Heart left ventricle (tissue), 16 donors: ENCODE measurements at regions not wholly inside any gene's neighbourhood (a gene's known extent, or its start where the extent isn't known, plus 50 kb on each side); places are given as distances from the start of the nearest gene placed in this dataset.

Source experiments
- ATAC-seq, 4 donors: fragments of 200-7000 bp; cut with Tn5 transposase; one replicate each; pipeline ENCODE4 v1.9.1; 2020 to 2022; ENCODE audit warnings: moderate library complexity in 4 of 4, mild to moderate bottlenecking in 3 of 4, moderate number of reproducible peaks in 1 of 4
- DNase-seq, 5 donors: peaks; one replicate each; pipeline ENCODE4 v3.0.0-alpha.2; 2020
- H3K27ac ChIP-seq, 12 donors: fragments of 200-600 bp; sonication (generic) in 4 of 12; one replicate each; pipeline versions ENCODE4 v1.5.0 to v1.8.0; 2016 to 2022; ENCODE audit warnings: mild to moderate bottlenecking in 2 of 12
- H3K27me3 ChIP-seq, 9 donors: fragments of 200-600 bp; sonication (generic) in 2 of 9; one replicate each; pipeline versions ENCODE4 v1.5.1 to v1.8.0; 2016 to 2022; ENCODE audit warnings: mild to moderate bottlenecking in 3 of 9
- H3K36me3 ChIP-seq, 9 donors: fragments of 200-600 bp; sonication (generic) in 2 of 9; one replicate each; pipeline versions ENCODE4 v1.5.0 to v1.8.0; 2018 to 2022; ENCODE audit warnings: mild to moderate bottlenecking in 2 of 9
- H3K4me1 ChIP-seq, 12 donors: fragments of 200-600 bp; sonication (generic) in 4 of 12; one replicate each; pipeline versions ENCODE4 v1.5.0 to v1.8.0; 2016 to 2022; ENCODE audit warnings: mild to moderate bottlenecking in 3 of 12
- H3K4me3 ChIP-seq, 12 donors: fragments of 200-600 bp; sonication (generic) in 4 of 12; one replicate each; pipeline versions ENCODE4 v1.5.0 to v1.8.0; 2017 to 2022; ENCODE audit warnings: mild to moderate bottlenecking in 9 of 12, moderate library complexity in 4 of 12
- H3K9me3 ChIP-seq, 12 donors: fragments of 200-600 bp; sonication (generic) in 4 of 12; one replicate each; pipeline versions ENCODE4 v1.5.0 to v1.8.0; 2016 to 2022; ENCODE audit warnings: mild to moderate bottlenecking in 1 of 12
- CTCF ChIP-seq, 12 donors: fragments of 200-600 bp; sonication (generic) in 4 of 12; IDR thresholded peaks; one replicate each; pipeline versions ENCODE4 v1.5.0 to v1.8.0; 2018 to 2022; ENCODE audit warnings: antibody characterized with exemption in 12 of 12, mild to moderate bottlenecking in 5 of 12
- POLR2A ChIP-seq, 2 donors: fragments of 450-650 bp; IDR thresholded peaks; one replicate each; pipeline ENCODE4 v1.6.1; 2017; ENCODE audit warnings: antibody characterized with exemption in 2 of 2, mild to moderate bottlenecking in 2 of 2, moderate library complexity in 2 of 2
- WGBS, 4 donors: extraction: QIAGEN DNeasy Blood & Tissue Kit in 2 of 4; methylation state at CpG; one replicate each; pipeline versions ENCODE4 v1.1.5 to v1.1.7; 2013 to 2018; 5-methylcytosine and 5-hydroxymethylcytosine counted together
- intact Hi-C, 10 donors: fragments of 100-400 bp; cut with DNase I; formaldehyde crosslinking; loops; one replicate each; pipeline versions ENCODE4 v1.11.1 to v1.14.2; 2022
- donor health status: ischemic (EF 13 %, LVEDD 7.1; RV severe dilation, severe dysfunction).
- donor health status: healthy with polysubstance abuse.
- donor health status: DM: no; HTN: yes; CAD: no.
- donor health status: DM: no; HTN: no; CAD: no.
- donor health status: ischemic (EF 25% LVEDD 6.9; RV normal size, moderate dysfunction).
- donor health status: ischemic (EF 25% LVEDD 5.7; RV mildly dilated, moderate dysfunction).
- donor health status: healthy.
- donor health status: DM: yes; HTN: yes; CAD: no.
- donor health status: ischemic (EF 35%, LVEDD 5.7; RV mildly dilated, moderate dysfunction).
- donor health status: nonischemic (EF 11% LVEDD 7.7; RV severe dilation, severe dysfunction).
- donor health status: DM: yes; HTN: yes; CAD: no.
- donor health status: PGD.
- donor health status: ischemic (EF 29% LVEDD 5.4; RV normal size, mild dysfunction).
- donor health status: nonischemic (EF 23%, LVEDD 6.1; RV moderate dilation, normal function).

- H3K27me3 ChIP-seq: no peaks in the 10 kb centered on the region
- TF ChIP-seq CTCF (IDR thresholded peaks at IDR 0.05): no peak
- no peak for TF ChIP-seq POLR2A (IDR thresholded peaks at IDR 0.05)
- H3K4me1 ChIP-seq: no peaks in the 10 kb centered on the region
- no peaks in the 10 kb centered on the region for H3K9me3 ChIP-seq
- H3K36me3 ChIP-seq: no peaks in the 10 kb centered on the region
- H3K27ac ChIP-seq: no peak overlapping the region
- ATAC-seq: no peak
- no peak overlapping the region for H3K4me3 ChIP-seq
- WGBS, 4 donors: 84 to 96% (median 89%) methylated on average over 1 of the region's 1 CpG
- DNase-seq: no peak
- intact Hi-C loops: no loop called here
Measured at GRCh38 chr2:52178845-52179244, 1146.9 kb upstream of the NRXN1 start.

- DNase-seq: no peak
- no peak overlapping the region for H3K4me3 ChIP-seq
- H3K4me1 ChIP-seq: peaks cover 0 to 4% (median 0%) of the 10 kb centered on the region in 12 donors
- no peak for TF ChIP-seq POLR2A (IDR thresholded peaks at IDR 0.05)
- TF ChIP-seq CTCF (IDR thresholded peaks at IDR 0.05): peak in 2 of 12 donors; percentile 4 to 8
- H3K36me3 ChIP-seq: no peaks in the 10 kb centered on the region
- H3K27ac ChIP-seq: no peak overlapping the region
- H3K9me3 ChIP-seq: no peaks in the 10 kb centered on the region
- ATAC-seq: no peak
- H3K27me3 ChIP-seq: no peaks in the 10 kb centered on the region
- intact Hi-C loops: no loop called here
Measured at GRCh38 chr2:52145005-52145404, 1113.1 kb upstream of the NRXN1 start.

GRCh38 chr2:52144590-52144989 lies 1112.7 kb upstream of the NRXN1 start:
- Histone ChIP-seq H3K4me3 (no peak overlapping the region), H3K4me1 (peaks cover 0 to 4% (median 0%) of the 10 kb centered on the region in 12 donors), H3K27ac (no peak overlapping the region), H3K36me3 (no peaks in the 10 kb centered on the region), H3K9me3 (no peaks in the 10 kb centered on the region), H3K27me3 (no peaks in the 10 kb centered on the region)
- WGBS, 4 donors: 82 to 83% (median 82%) methylated on average over 4 of the region's 4 CpGs
- TF ChIP-seq POLR2A (IDR thresholded peaks at IDR 0.05) (no peak), CTCF (IDR thresholded peaks at IDR 0.05) (no peak)
- intact Hi-C loops: no loop called here
- DNase-seq: no peak
- no peak for ATAC-seq

- intact Hi-C loops: no loop called here
- DNase-seq (no peak), ATAC-seq (no peak)
- TF ChIP-seq CTCF (IDR thresholded peaks at IDR 0.05) (no peak), POLR2A (IDR thresholded peaks at IDR 0.05) (no peak)
- H3K27me3 ChIP-seq: no peaks in the 10 kb centered on the region
- no peaks in the 10 kb centered on the region for H3K36me3 ChIP-seq
- H3K27ac ChIP-seq: no peak overlapping the region
- peaks cover 0 to 4% (median 0%) of the 10 kb centered on the region in 12 donors for H3K4me1 ChIP-seq
- H3K4me3 ChIP-seq: no peak overlapping the region
- no peaks in the 10 kb centered on the region for H3K9me3 ChIP-seq
- WGBS, 4 donors: 41 to 59% (median 52%) methylated on average over 1 of the region's 1 CpG
Measured at GRCh38 chr2:52141076-52141475, 1109.1 kb upstream of the NRXN1 start.
